MM.1S (cell line): ENCODE measurements at regions not wholly inside any gene's neighbourhood (a gene's known extent, or its start where the extent isn't known, plus 50 kb on each side); places are given as distances from the start of the nearest gene placed in this dataset.

ENCODE experiments used
- DNase-seq: peaks from one replicate; pipeline ENCODE4 v3.0.0-alpha.2; 2015
- H2AFZ ChIP-seq: fragments of 300-600 bp; sonication (generic); 2 replicates; pipeline ENCODE4 v1.6.0; 2016; ENCODE audit warnings: antibody characterized with exemption, low read length
- H3F3A ChIP-seq: fragments of 300-600 bp; sonication (generic); 2 replicates; pipeline ENCODE4 v1.6.1; 2016; ENCODE audit warnings: mild to moderate bottlenecking, antibody characterized with exemption, low read length, moderate library complexity, mixed read lengths; ENCODE audit not compliant: insufficient read depth
- H3K27ac ChIP-seq: fragments of 300-600 bp; sonication (generic); 2 replicates; pipeline ENCODE4 v1.5.1; 2016; ENCODE audit warnings: mild to moderate bottlenecking, low read length
- H3K27me3 ChIP-seq: fragments of 300-600 bp; sonication (generic); replicated peaks from 2 replicates; pipeline ENCODE4 v1.6.0; 2016; ENCODE audit warnings: low read length; ENCODE audit not compliant: insufficient read depth
- H3K36me3 ChIP-seq: fragments of 300-600 bp; sonication (generic); replicated peaks from 2 replicates; pipeline ENCODE4 v1.6.1; 2016; ENCODE audit warnings: mild to moderate bottlenecking, low read length, mixed read lengths; ENCODE audit not compliant: insufficient read depth
- H3K4me1 ChIP-seq: fragments of 300-600 bp; sonication (generic); 2 replicates; pipeline ENCODE4 v1.6.1; 2016; ENCODE audit warnings: low read length, mixed read lengths
- H3K4me2 ChIP-seq: fragments of 300-600 bp; sonication (generic); 2 replicates; pipeline ENCODE4 v1.6.0; 2016; ENCODE audit warnings: low read depth, low read length
- H3K4me3 ChIP-seq: fragments of 300-600 bp; sonication (generic); 2 replicates; pipeline ENCODE4 v1.5.1; 2016; ENCODE audit warnings: low read length, mixed read lengths
- H3K79me2 ChIP-seq: fragments of 300-600 bp; sonication (generic); 2 replicates; pipeline ENCODE4 v1.6.1; 2016; ENCODE audit warnings: mixed run types, low read length, mixed read lengths
- H3K9ac ChIP-seq: fragments of 300-600 bp; sonication (generic); 2 replicates; pipeline ENCODE4 v1.6.1; 2016; ENCODE audit warnings: low read length, mixed read lengths
- H3K9me2 ChIP-seq: fragments of 300-600 bp; sonication (generic); replicated peaks from 2 replicates; pipeline ENCODE4 v1.6.1; 2016; ENCODE audit warnings: mild to moderate bottlenecking, low read length, mixed read lengths; ENCODE audit not compliant: insufficient read depth
- H3K9me3 ChIP-seq: fragments of 300-600 bp; sonication (generic); replicated peaks from 2 replicates; pipeline ENCODE4 v1.6.1; 2016; ENCODE audit warnings: mild to moderate bottlenecking, low read length, mixed read lengths; ENCODE audit not compliant: insufficient read depth
- H4K20me1 ChIP-seq: fragments of 300-600 bp; sonication (generic); 2 replicates; pipeline ENCODE4 v1.6.1; 2016; ENCODE audit warnings: mild to moderate bottlenecking, low read length, moderate library complexity, mixed read lengths; ENCODE audit not compliant: insufficient read depth
- EZH2 ChIP-seq: fragments of 300-600 bp; sonication (generic); optimal IDR thresholded peaks from 2 replicates; pipeline ENCODE3; 2017; ENCODE audit warnings: low read depth, mild to moderate bottlenecking, antibody characterized with exemption, low read length, mixed read lengths
- EZH2phosphoT487 ChIP-seq: fragments of 300-600 bp; sonication (generic); IDR thresholded peaks from 2 replicates; pipeline ENCODE4 v1.6.1; 2018; ENCODE audit warnings: antibody characterized with exemption, low read length
- TF ChIP-seq, protein P1 (sequence below): fragments of 300-600 bp; sonication (generic); IDR thresholded peaks from 2 replicates; pipeline ENCODE4 v1.5.1; 2016; ENCODE audit warnings: antibody characterized with exemption, low read length, mixed read lengths

DNA sequence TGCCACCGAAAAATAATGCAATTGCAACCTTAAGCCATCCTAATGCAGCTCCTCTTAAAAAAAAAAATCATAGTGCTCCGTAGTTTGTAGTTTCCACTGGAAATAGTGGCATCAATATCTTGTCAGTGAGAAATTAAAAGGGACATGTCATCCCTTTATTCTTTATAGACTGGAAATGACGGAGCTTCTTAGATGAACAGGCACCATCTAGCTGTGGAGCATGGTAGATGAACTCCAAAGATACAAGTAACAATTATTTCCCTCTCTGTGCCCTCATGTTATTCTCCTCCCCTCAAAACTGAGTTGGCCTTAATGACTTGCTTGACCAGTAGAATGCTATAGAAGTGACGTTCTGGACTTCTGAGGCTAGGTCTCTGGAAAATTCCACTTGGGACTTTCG lies 268.1 kb upstream of the SPTLC3 start:
- Histone ChIP-seq H3K36me3 (no peaks in the 10 kb centered on the region), H3K27me3 (no peaks in the 10 kb centered on the region), H4K20me1 (no peaks in the 10 kb centered on the region), H3F3A (no peaks in the 10 kb centered on the region), H3K9ac (no peak overlapping the region), H3K9me3 (no peaks in the 10 kb centered on the region), H3K27ac (no peak overlapping the region), H3K9me2 (no peaks in the 10 kb centered on the region), H3K4me3 (no peak overlapping the region), H3K79me2 (no peaks in the 10 kb centered on the region), H3K4me2 (no peak overlapping the region), H2AFZ (no peak overlapping the region), H3K4me1 (no peaks in the 10 kb centered on the region)
- DNase-seq = no peak
- TF ChIP-seq EZH2 = no peak
- TF ChIP-seq, protein P1, sequence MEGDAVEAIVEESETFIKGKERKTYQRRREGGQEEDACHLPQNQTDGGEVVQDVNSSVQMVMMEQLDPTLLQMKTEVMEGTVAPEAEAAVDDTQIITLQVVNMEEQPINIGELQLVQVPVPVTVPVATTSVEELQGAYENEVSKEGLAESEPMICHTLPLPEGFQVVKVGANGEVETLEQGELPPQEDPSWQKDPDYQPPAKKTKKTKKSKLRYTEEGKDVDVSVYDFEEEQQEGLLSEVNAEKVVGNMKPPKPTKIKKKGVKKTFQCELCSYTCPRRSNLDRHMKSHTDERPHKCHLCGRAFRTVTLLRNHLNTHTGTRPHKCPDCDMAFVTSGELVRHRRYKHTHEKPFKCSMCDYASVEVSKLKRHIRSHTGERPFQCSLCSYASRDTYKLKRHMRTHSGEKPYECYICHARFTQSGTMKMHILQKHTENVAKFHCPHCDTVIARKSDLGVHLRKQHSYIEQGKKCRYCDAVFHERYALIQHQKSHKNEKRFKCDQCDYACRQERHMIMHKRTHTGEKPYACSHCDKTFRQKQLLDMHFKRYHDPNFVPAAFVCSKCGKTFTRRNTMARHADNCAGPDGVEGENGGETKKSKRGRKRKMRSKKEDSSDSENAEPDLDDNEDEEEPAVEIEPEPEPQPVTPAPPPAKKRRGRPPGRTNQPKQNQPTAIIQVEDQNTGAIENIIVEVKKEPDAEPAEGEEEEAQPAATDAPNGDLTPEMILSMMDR = no peak
- no peak for TF ChIP-seq EZH2phosphoT487

DNA sequence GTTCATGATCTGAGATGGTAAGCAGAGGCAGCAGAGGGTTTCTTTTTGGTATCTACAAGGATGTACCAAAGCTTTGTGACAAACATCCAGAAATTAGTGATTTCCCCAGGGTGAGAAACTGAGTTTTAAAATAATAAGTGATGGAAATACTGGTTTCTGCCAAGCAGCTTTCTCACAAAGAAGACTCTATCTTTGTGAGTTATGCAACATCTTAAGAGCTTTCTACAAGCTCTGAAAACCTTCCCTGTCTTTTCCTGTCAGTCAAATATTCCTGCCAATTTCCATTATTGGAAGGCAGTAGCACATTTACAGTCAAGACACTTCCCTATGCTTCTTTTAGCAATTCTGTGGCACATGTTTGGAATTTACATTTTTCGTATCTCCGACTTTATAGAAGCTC lies 264.7 kb upstream of the SPTLC3 start:
- H2AFZ ChIP-seq = no peak overlapping the region
- H3K79me2 ChIP-seq = no peaks in the 10 kb centered on the region
- H3K27ac ChIP-seq = no peak overlapping the region
- H3K4me3 ChIP-seq = no peak overlapping the region
- H3K36me3 ChIP-seq = no peaks in the 10 kb centered on the region
- no peak for DNase-seq
- H3K9ac ChIP-seq = no peak overlapping the region
- no peaks in the 10 kb centered on the region for H3F3A ChIP-seq
- TF ChIP-seq EZH2phosphoT487 = no peak
- no peak for TF ChIP-seq EZH2
- TF ChIP-seq, protein P1 = no peak
- peaks cover 3% of the 10 kb centered on the region for H3K4me1 ChIP-seq
- H3K9me3 ChIP-seq = no peaks in the 10 kb centered on the region
- no peaks in the 10 kb centered on the region for H3K9me2 ChIP-seq
- H3K27me3 ChIP-seq = no peaks in the 10 kb centered on the region
- H4K20me1 ChIP-seq = no peaks in the 10 kb centered on the region
- no peak overlapping the region for H3K4me2 ChIP-seq

DNA sequence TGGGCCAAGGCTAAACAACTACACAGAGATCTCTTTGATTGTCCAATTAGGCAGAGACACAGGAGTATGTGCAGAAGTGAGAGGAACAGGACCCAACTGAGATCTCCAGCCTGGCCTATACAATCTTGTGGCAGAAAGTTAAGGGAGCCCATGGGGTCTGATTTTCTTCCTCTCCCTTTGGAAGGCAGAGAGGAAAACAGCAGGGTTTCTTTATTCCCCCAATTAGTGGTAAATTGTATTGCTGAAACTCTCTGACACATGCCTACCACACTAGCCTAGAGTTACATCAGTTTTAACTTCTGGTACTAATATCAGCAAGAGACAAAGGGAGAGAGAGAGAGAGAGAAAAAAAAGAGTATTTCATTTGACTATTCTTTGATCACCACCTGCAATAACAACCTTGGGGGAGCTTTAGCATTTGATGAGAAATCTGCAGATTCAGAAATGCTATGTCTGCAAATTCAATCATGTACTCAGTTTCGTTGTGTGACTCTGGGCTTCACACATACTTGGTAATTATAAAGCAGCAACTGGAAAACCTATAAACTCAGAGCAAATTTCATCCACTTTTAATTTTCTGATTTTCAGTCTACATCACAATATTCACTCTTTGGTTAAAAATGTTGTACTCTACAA lies 260.3 kb upstream of the SPTLC3 start:
- peak; percentile 69 for DNase-seq
- Histone ChIP-seq H4K20me1 (no peaks in the 10 kb centered on the region), H3F3A (no peaks in the 10 kb centered on the region), H3K9ac (no peak overlapping the region), H3K9me2 (no peaks in the 10 kb centered on the region), H3K27me3 (no peaks in the 10 kb centered on the region), H3K4me2 (no peak overlapping the region), H3K4me1 (peaks cover 4% of the 10 kb centered on the region), H3K9me3 (no peaks in the 10 kb centered on the region), H3K27ac (no peak overlapping the region), H2AFZ (no peak overlapping the region), H3K79me2 (no peaks in the 10 kb centered on the region), H3K4me3 (no peak overlapping the region), H3K36me3 (no peaks in the 10 kb centered on the region)
- TF ChIP-seq EZH2 (no peak), EZH2phosphoT487 (no peak)
- TF ChIP-seq, protein P1 = no peak
